GM23248 (cell line): ENCODE measurements at regions not wholly inside any gene's neighbourhood (a gene's known extent, or its start where the extent isn't known, plus 50 kb on each side); places are given as distances from the start of the nearest gene placed in this dataset.

Experiments
- EZH2 ChIP-seq: fragments of 200-600 bp; sonication (generic); IDR thresholded peaks from 2 replicates; pipeline ENCODE4 v1.6.1; 2018; ENCODE audit warnings: antibody characterized with exemption, mild to moderate bottlenecking; ENCODE audit not compliant: insufficient read depth, poor library complexity, severe bottlenecking
- EZH2phosphoT487 ChIP-seq: fragments of 200-600 bp; sonication (generic); IDR thresholded peaks from 2 replicates; pipeline ENCODE4 v1.6.1; 2018; ENCODE audit warnings: antibody characterized with exemption, moderate library complexity, mild to moderate bottlenecking, low read depth; ENCODE audit not compliant: insufficient read depth

- no peak for TF ChIP-seq EZH2
- TF ChIP-seq EZH2phosphoT487 = no peak
These were observed 221.9 kb upstream of the GLRA1 start for GRCh38 chr5:152146566-152146965.
